Keratinocyte (primary cell): ENCODE measurements at regions not wholly inside any gene's neighbourhood (a gene's known extent, or its start where the extent isn't known, plus 50 kb on each side); places are given as distances from the start of the nearest gene placed in this dataset.

ENCODE experiments used
- DNase-seq: peaks from one replicate; pipeline ENCODE4 v3.0.0-alpha.2; 2011; ENCODE audit warnings: low read depth, missing footprints, low spot score
- FAIRE-seq: peaks from 2 replicates; lab custom pipeline; 2011; peaks lifted over from hg19 to GRCh38; lab: Jason Lieb, UNC
- H2AFZ ChIP-seq: 2 replicates; pipeline ENCODE4 v1.6.0; 2012; ENCODE audit warnings: low read length, control low read depth, inconsistent platforms; ENCODE audit not compliant: control insufficient read depth
- H3K27ac ChIP-seq: 2 replicates; pipeline ENCODE4 v1.5.1; 2011; ENCODE audit warnings: low read length; ENCODE audit not compliant: control insufficient read depth, insufficient read depth
- H3K27me3 ChIP-seq: 3 replicates; pipeline ENCODE4 v1.6.0; 2011; ENCODE audit warnings: low read length; ENCODE audit not compliant: control insufficient read depth, insufficient read depth; ENCODE audit errors: extremely low read depth
- H3K36me3 ChIP-seq, 2 experiments: 2 replicates in 1 of 2; 3 replicates in 1 of 2; pipeline ENCODE4 v1.5.1; 2011; ENCODE audit warnings: low read length in 2 of 2, mild to moderate bottlenecking in 1 of 2; ENCODE audit not compliant: control insufficient read depth in 2 of 2, insufficient read depth in 2 of 2; ENCODE audit errors: extremely low read depth in 1 of 2
- H3K4me1 ChIP-seq: 3 replicates; pipeline ENCODE4 v1.5.1; 2011; ENCODE audit warnings: low read length; ENCODE audit not compliant: control insufficient read depth, insufficient read depth; ENCODE audit errors: extremely low read depth
- H3K4me2 ChIP-seq: 3 replicates; pipeline ENCODE4 v1.6.0; 2011; ENCODE audit warnings: low read depth, low read length; ENCODE audit not compliant: control insufficient read depth, insufficient read depth; ENCODE audit errors: extremely low read depth
- H3K4me3 ChIP-seq, 3 experiments: fragments of 200-600 bp in 1 of 3; sonication (generic) in 1 of 3; 2 replicates in 2 of 3; 3 replicates in 1 of 3; pipeline ENCODE4 v1.5.1; 2011 to 2016; ENCODE audit warnings: low read length in 3 of 3, mild to moderate bottlenecking in 3 of 3, control low read depth in 2 of 3, inconsistent platforms in 1 of 3, low read depth in 1 of 3, mixed read lengths in 1 of 3, mixed run types in 1 of 3, moderate library complexity in 1 of 3; ENCODE audit not compliant: control insufficient read depth in 2 of 3, insufficient read depth in 2 of 3; ENCODE audit errors: extremely low read depth in 1 of 3
- H3K79me2 ChIP-seq: 2 replicates; pipeline ENCODE4 v1.6.0; 2012; ENCODE audit warnings: low read length; ENCODE audit not compliant: control insufficient read depth, insufficient read depth
- H3K9ac ChIP-seq: 3 replicates; pipeline ENCODE4 v1.6.0; 2011; ENCODE audit warnings: low read length; ENCODE audit not compliant: control insufficient read depth, insufficient read depth; ENCODE audit errors: extremely low read depth
- H3K9me1 ChIP-seq: 3 replicates; pipeline ENCODE4 v1.6.0; 2011; ENCODE audit warnings: low read length; ENCODE audit not compliant: control insufficient read depth, insufficient read depth; ENCODE audit errors: extremely low read depth
- H3K9me3 ChIP-seq: 2 replicates; pipeline ENCODE4 v1.5.1; 2012; ENCODE audit warnings: low read depth, low read length; ENCODE audit not compliant: control insufficient read depth
- H4K20me1 ChIP-seq: 3 replicates; pipeline ENCODE4 v1.6.0; 2011; ENCODE audit warnings: low read length; ENCODE audit not compliant: control insufficient read depth, insufficient read depth; ENCODE audit errors: extremely low read depth
- EZH2 ChIP-seq: IDR thresholded peaks from one replicate; pipeline ENCODE4 v1.6.1; 2012; ENCODE audit warnings: inconsistent platforms, mild to moderate bottlenecking, low read length, moderate library complexity
- dilution Hi-C: fragments of 300-500 bp; cut with MboI; formaldehyde crosslinking; loops from one replicate; pipeline ENCODE4 v1.7.0; 2020; ENCODE audit warnings: low sequenced_read_pairs; ENCODE audit not compliant: extremely low pct_ligation_motif_present
- TF ChIP-seq, protein P1 (sequence below), 3 experiments: IDR thresholded peaks in 1 of 3; conservative IDR thresholded peaks in 1 of 3; optimal IDR thresholded peaks in 1 of 3; 2 replicates in 2 of 3; 3 replicates in 1 of 3; pipeline versions ENCODE3 to v1.5.1; 2011; ENCODE audit warnings: low read length in 3 of 3, mild to moderate bottlenecking in 3 of 3, moderate library complexity in 2 of 3, control low read depth in 1 of 3, inconsistent platforms in 1 of 3; ENCODE audit not compliant: insufficient read depth in 2 of 3; ENCODE audit errors: extremely low read depth in 1 of 3

DNA sequence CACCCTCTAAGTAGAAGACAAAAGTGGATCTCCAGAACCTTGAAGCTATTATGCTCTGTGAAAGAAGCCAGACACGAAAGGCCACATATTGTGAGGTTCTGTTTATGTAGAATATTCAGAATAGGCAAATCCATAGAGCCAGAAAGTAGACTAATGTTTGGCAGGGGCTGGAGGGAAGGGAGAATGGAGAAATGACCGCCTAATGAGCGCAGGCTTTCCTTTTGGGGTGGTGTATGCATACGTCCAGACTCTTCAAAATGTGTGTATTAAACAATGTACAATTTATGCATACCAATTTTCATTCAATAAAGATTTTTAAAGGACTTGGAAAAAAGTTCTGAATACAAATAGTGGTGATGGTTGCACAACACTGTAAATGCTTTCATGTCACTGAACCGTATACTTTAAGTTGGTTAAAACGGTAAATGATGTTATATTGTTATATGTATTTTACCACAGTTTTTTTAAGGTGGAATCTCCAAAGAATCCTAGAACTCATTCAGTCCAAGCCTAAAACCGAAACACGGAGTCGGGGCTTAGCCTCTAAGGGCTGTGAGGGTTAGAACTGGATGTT, 397.4 kb downstream of the SOX9 start:
- Histone ChIP-seq H3K27ac (no peak overlapping the region), H3K9me3 (no peaks in the 10 kb centered on the region), H3K79me2 (peaks cover 97% of the 10 kb centered on the region), H3K27me3 (no peaks in the 10 kb centered on the region), H3K9ac (no peak overlapping the region), H3K4me3 (no peak overlapping the region), H3K9me1 (peaks cover 13% of the 10 kb centered on the region), H4K20me1 (peaks cover 39% of the 10 kb centered on the region), H2AFZ (no peak overlapping the region), H3K36me3 (no peaks in the 10 kb centered on the region), H3K4me1 (peaks cover 18% of the 10 kb centered on the region), H3K4me2 (no peak overlapping the region)
- DNase-seq (no peak), FAIRE-seq (no peak)
- dilution Hi-C loops, result no loop called here
- TF ChIP-seq, protein P1, sequence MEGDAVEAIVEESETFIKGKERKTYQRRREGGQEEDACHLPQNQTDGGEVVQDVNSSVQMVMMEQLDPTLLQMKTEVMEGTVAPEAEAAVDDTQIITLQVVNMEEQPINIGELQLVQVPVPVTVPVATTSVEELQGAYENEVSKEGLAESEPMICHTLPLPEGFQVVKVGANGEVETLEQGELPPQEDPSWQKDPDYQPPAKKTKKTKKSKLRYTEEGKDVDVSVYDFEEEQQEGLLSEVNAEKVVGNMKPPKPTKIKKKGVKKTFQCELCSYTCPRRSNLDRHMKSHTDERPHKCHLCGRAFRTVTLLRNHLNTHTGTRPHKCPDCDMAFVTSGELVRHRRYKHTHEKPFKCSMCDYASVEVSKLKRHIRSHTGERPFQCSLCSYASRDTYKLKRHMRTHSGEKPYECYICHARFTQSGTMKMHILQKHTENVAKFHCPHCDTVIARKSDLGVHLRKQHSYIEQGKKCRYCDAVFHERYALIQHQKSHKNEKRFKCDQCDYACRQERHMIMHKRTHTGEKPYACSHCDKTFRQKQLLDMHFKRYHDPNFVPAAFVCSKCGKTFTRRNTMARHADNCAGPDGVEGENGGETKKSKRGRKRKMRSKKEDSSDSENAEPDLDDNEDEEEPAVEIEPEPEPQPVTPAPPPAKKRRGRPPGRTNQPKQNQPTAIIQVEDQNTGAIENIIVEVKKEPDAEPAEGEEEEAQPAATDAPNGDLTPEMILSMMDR (optimal IDR thresholded peaks at IDR 0.05 in 1 of 3, IDR thresholded peaks at IDR 0.05 in 1 of 3, conservative IDR thresholded peaks at IDR 0.05 in 1 of 3; ENCODE audit: extremely low read depth in 1 of 3, insufficient read depth in 2 of 3, low read length in 3 of 3), result no peak
- no peak for TF ChIP-seq EZH2

DNA sequence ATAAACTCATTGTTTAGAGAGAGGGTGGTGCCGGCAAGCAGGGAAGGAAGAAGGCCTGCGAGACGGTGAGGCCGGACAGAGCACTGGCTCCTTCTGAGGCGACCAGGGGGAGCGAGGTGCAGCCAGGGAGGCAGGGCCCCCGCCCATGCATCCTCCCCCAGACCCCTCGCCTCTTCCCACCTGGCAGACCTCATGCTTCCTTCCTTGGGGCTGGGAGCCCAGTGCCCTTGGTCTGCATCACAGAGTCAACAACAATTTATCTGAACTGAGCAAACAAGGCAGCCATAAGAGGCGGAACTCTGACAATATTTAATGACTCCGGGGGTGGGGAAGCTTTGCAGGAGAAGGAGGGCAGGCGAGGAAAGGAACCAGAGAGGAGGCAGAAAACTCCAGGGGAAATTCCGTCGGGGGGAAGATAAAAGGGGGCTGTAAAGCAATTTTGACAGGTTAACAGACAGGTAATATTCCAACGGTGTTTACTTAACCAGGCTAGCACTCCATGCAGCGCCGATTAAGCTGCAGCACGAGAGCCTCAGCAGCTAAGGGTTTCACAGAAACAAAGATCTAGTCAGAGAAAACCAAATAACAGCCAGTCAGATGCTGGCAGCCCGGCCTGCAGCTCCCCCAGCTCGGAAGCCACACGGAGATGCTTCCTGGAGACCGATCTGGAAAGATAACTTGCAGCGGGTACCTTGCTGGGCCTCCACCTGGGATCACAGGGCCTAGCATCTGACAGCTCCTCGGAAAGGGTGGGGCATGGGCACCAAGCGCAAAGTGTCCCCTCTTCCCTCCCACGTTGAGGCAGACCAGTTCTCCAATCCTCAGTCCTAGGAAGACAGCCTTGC, 398.2 kb downstream of the SOX9 start:
- DNase-seq, result no peak
- FAIRE-seq, result no peak
- TF ChIP-seq, protein P1 (optimal IDR thresholded peaks at IDR 0.05 in 1 of 3, IDR thresholded peaks at IDR 0.05 in 1 of 3, conservative IDR thresholded peaks at IDR 0.05 in 1 of 3; ENCODE audit: extremely low read depth in 1 of 3, insufficient read depth in 2 of 3, low read length in 3 of 3), result no peak
- no peak for TF ChIP-seq EZH2
- no peak overlapping the region for H3K27ac ChIP-seq
- H3K9me3 ChIP-seq, result no peaks in the 10 kb centered on the region
- peaks cover 39% of the 10 kb centered on the region for H4K20me1 ChIP-seq
- H3K4me1 ChIP-seq, result peaks cover 18% of the 10 kb centered on the region
- no peak overlapping the region for H3K4me2 ChIP-seq
- no peaks in the 10 kb centered on the region for H3K27me3 ChIP-seq
- no peaks in the 10 kb centered on the region for H3K36me3 ChIP-seq
- H3K79me2 ChIP-seq, result peaks cover 99% of the 10 kb centered on the region
- peaks cover 13% of the 10 kb centered on the region for H3K9me1 ChIP-seq
- dilution Hi-C loops, result no loop called here
- H3K4me3 ChIP-seq, result no peak overlapping the region
- H3K9ac ChIP-seq, result no peak overlapping the region
- no peak overlapping the region for H2AFZ ChIP-seq
